GM12891 (cell line): ENCODE measurements at regions not wholly inside any gene's neighbourhood (a gene's known extent, or its start where the extent isn't known, plus 50 kb on each side); places are given as distances from the start of the nearest gene placed in this dataset.

Experiments
- POLR2A ChIP-seq: IDR thresholded peaks from 2 replicates; pipeline ENCODE4 v1.6.1; 2011; ENCODE audit warnings: low read depth, low read length, control low read depth
- POLR2AphosphoS5 ChIP-seq: IDR thresholded peaks from 2 replicates; pipeline ENCODE4 v1.6.1; 2011; ENCODE audit warnings: low read depth, low read length, control low read depth
- POU2F2 ChIP-seq: IDR thresholded peaks from 2 replicates; pipeline ENCODE4 v1.6.1; 2011; ENCODE audit warnings: low read depth, mild to moderate bottlenecking, control low read depth, low read length, moderate library complexity
- SPI1 ChIP-seq: IDR thresholded peaks from 2 replicates; pipeline ENCODE4 v1.6.1; 2011; ENCODE audit warnings: low read depth, low read length, control low read depth
- TAF1 ChIP-seq: IDR thresholded peaks from 2 replicates; pipeline ENCODE4 v1.6.1; 2011; ENCODE audit warnings: low read depth, low read length, control low read depth

- TF ChIP-seq POLR2AphosphoS5, result no peak
- TF ChIP-seq POLR2A, result no peak
- no peak for TF ChIP-seq TAF1
- no peak for TF ChIP-seq SPI1
- TF ChIP-seq POU2F2, result no peak
These were observed 304.1 kb upstream of the ERBB4 start for GRCh38 chr2:212842544-212843185.
